ENCODE measurements at regions not wholly inside any gene's neighbourhood (a gene's known extent, or its start where the extent isn't known, plus 50 kb on each side); places are given as distances from the start of the nearest gene placed in this dataset.

DNA sequence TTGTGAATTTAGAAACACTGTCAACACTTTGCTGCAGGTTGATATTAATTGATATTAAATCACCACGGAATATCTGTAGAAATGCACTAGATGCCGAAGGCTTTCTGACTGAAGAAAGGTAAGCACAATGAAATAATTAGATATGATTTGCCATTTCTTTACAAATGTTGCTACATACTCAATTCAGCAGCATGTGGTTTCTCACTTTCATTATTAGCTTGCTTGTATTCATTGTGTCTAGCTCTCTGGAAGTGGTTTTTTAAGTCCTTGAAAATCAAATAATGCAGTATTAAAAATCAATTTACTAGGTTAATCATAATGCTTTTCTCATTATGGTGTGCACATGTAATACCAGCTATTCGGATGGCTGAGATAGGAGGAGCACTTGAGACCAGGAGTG is 231.3 kb upstream of the MARCKS start:
- Mint-ChIP-seq H3K9me3 (ENCODE audit: unreplicated experiment) (no peaks in the 10 kb centered on the region), H3K36me3 (ENCODE audit: unreplicated experiment) (no peaks in the 10 kb centered on the region), H3K27ac (ENCODE audit: unreplicated experiment) (no peak overlapping the region), H3K4me3 (ENCODE audit: unreplicated experiment) (no peak overlapping the region), H3K4me1 (ENCODE audit: unreplicated experiment) (peaks cover 44% of the 10 kb centered on the region), H3K27me3 (ENCODE audit: unreplicated experiment) (no peaks in the 10 kb centered on the region)
- TF ChIP-seq, protein P1, sequence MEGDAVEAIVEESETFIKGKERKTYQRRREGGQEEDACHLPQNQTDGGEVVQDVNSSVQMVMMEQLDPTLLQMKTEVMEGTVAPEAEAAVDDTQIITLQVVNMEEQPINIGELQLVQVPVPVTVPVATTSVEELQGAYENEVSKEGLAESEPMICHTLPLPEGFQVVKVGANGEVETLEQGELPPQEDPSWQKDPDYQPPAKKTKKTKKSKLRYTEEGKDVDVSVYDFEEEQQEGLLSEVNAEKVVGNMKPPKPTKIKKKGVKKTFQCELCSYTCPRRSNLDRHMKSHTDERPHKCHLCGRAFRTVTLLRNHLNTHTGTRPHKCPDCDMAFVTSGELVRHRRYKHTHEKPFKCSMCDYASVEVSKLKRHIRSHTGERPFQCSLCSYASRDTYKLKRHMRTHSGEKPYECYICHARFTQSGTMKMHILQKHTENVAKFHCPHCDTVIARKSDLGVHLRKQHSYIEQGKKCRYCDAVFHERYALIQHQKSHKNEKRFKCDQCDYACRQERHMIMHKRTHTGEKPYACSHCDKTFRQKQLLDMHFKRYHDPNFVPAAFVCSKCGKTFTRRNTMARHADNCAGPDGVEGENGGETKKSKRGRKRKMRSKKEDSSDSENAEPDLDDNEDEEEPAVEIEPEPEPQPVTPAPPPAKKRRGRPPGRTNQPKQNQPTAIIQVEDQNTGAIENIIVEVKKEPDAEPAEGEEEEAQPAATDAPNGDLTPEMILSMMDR (IDR thresholded peaks at IDR 0.05): no peak
- DNase-seq (ENCODE audit: extremely low spot score, unreplicated experiment): no peak

GRCh38 chr6:113626475-113626874 is 230.7 kb upstream of the MARCKS start:
- no peaks in the 10 kb centered on the region for H3K9me3 Mint-ChIP-seq (ENCODE audit: unreplicated experiment)

GRCh38 chr6:113627480-113627879 is 229.7 kb upstream of the MARCKS start:
- H3K4me1 Mint-ChIP-seq (ENCODE audit: unreplicated experiment): peaks cover 58% of the 10 kb centered on the region
- H3K27me3 Mint-ChIP-seq (ENCODE audit: unreplicated experiment): no peaks in the 10 kb centered on the region
- H3K27ac Mint-ChIP-seq (ENCODE audit: unreplicated experiment): no peak overlapping the region
- no peaks in the 10 kb centered on the region for H3K9me3 Mint-ChIP-seq (ENCODE audit: unreplicated experiment)
- TF ChIP-seq, protein P1 (IDR thresholded peaks at IDR 0.05): no peak
- H3K4me3 Mint-ChIP-seq (ENCODE audit: unreplicated experiment): no peak overlapping the region
- DNase-seq (ENCODE audit: extremely low spot score, unreplicated experiment): no peak
- H3K36me3 Mint-ChIP-seq (ENCODE audit: unreplicated experiment): no peaks in the 10 kb centered on the region

More at GRCh38 chr6:113626475-113626874, 230.7 kb upstream of the MARCKS start:
- TF ChIP-seq, protein P1 (IDR thresholded peaks at IDR 0.05): no peak
- peaks cover 49% of the 10 kb centered on the region for H3K4me1 Mint-ChIP-seq (ENCODE audit: unreplicated experiment)
- H3K27me3 Mint-ChIP-seq (ENCODE audit: unreplicated experiment): no peaks in the 10 kb centered on the region
- H3K36me3 Mint-ChIP-seq (ENCODE audit: unreplicated experiment): no peaks in the 10 kb centered on the region
- no peak overlapping the region for H3K4me3 Mint-ChIP-seq (ENCODE audit: unreplicated experiment)
- H3K27ac Mint-ChIP-seq (ENCODE audit: unreplicated experiment): no peak overlapping the region
- DNase-seq (ENCODE audit: extremely low spot score, unreplicated experiment): no peak

GRCh38 chr6:113629256-113629655 is 227.9 kb upstream of the MARCKS start:
- no peaks in the 10 kb centered on the region for H3K9me3 Mint-ChIP-seq (ENCODE audit: unreplicated experiment)
- H3K27me3 Mint-ChIP-seq (ENCODE audit: unreplicated experiment): no peaks in the 10 kb centered on the region
- H3K4me3 Mint-ChIP-seq (ENCODE audit: unreplicated experiment): no peak overlapping the region
- DNase-seq (ENCODE audit: extremely low spot score, unreplicated experiment): no peak
- no peaks in the 10 kb centered on the region for H3K36me3 Mint-ChIP-seq (ENCODE audit: unreplicated experiment)
- peaks cover 56% of the 10 kb centered on the region for H3K4me1 Mint-ChIP-seq (ENCODE audit: unreplicated experiment)
- TF ChIP-seq, protein P1 (IDR thresholded peaks at IDR 0.05): no peak
- peak overlapping the region; percentile 98 for H3K27ac Mint-ChIP-seq (ENCODE audit: unreplicated experiment)

GRCh38 chr6:113629975-113630737 is 227.0 kb upstream of the MARCKS start:
- H3K4me3 Mint-ChIP-seq (ENCODE audit: unreplicated experiment): no peak overlapping the region
- H3K9me3 Mint-ChIP-seq (ENCODE audit: unreplicated experiment): no peaks in the 10 kb centered on the region
- TF ChIP-seq, protein P1 (IDR thresholded peaks at IDR 0.05): no peak
- H3K27me3 Mint-ChIP-seq (ENCODE audit: unreplicated experiment): no peaks in the 10 kb centered on the region
- no peak for DNase-seq (ENCODE audit: extremely low spot score, unreplicated experiment)
- H3K27ac Mint-ChIP-seq (ENCODE audit: unreplicated experiment): peak overlapping the region; percentile 98
- H3K36me3 Mint-ChIP-seq (ENCODE audit: unreplicated experiment): no peaks in the 10 kb centered on the region
- peaks cover 65% of the 10 kb centered on the region for H3K4me1 Mint-ChIP-seq (ENCODE audit: unreplicated experiment)

Measured in osteocyte (in vitro differentiated cells).